Choroid plexus epithelial cell (primary cell): ENCODE measurements at regions not wholly inside any gene's neighbourhood (a gene's known extent, or its start where the extent isn't known, plus 50 kb on each side); places are given as distances from the start of the nearest gene placed in this dataset.
A peak's percentile ranks its signal among the peaks of the same experiment; 100 is the strongest.
"Not testable (repeated sequence)": the region's sequence is repeated elsewhere in the genome, so short reads cannot be mapped to it uniquely, and the experiment has no call there.

Source experiments
- DNase-seq: peaks from one replicate; pipeline ENCODE4 v3.0.0-alpha.2; 2010; ENCODE audit warnings: low read depth
- H3K4me3 ChIP-seq: 2 replicates; pipeline ENCODE4 v1.5.1; 2011; ENCODE audit warnings: low read depth, mild to moderate bottlenecking, control low read depth, low read length, moderate library complexity
- CTCF ChIP-seq: conservative IDR thresholded peaks from 2 replicates; pipeline ENCODE4 v1.5.1; 2011; ENCODE audit warnings: low read depth, mild to moderate bottlenecking, control low read depth, inconsistent platforms, low read length, moderate library complexity

GRCh38 chr6:1445650-1446330 is 56.4 kb downstream of the FOXF2 start:
- no peak overlapping the region for H3K4me3 ChIP-seq
- DNase-seq = no peak
- no peak for TF ChIP-seq CTCF

- TF ChIP-seq CTCF = no peak
- H3K4me3 ChIP-seq = no peak overlapping the region
- DNase-seq = no peak
Measured at GRCh38 chr6:1449896-1450295, 60.5 kb downstream of the FOXF2 start.

GRCh38 chr6:1453024-1453423 is 63.6 kb downstream of the FOXF2 start:
- no peak for DNase-seq
- TF ChIP-seq CTCF = no peak
- no peak overlapping the region for H3K4me3 ChIP-seq

- DNase-seq, H3K4me3 ChIP-seq: not testable (repeated sequence)
Measured at GRCh38 chr6:1456816-1457215, 67.4 kb downstream of the FOXF2 start.

GRCh38 chr6:1461207-1461606 is 71.8 kb downstream of the FOXF2 start:
- no peak overlapping the region for H3K4me3 ChIP-seq
- peak; percentile 93 for DNase-seq
- TF ChIP-seq CTCF = no peak

GRCh38 chr6:1461736-1462135 is 72.4 kb downstream of the FOXF2 start:
- TF ChIP-seq CTCF = no peak
- no peak overlapping the region for H3K4me3 ChIP-seq
- no peak for DNase-seq

- no peak overlapping the region for H3K4me3 ChIP-seq
- DNase-seq = no peak
- no peak for TF ChIP-seq CTCF
Measured at GRCh38 chr6:1463275-1463674, 73.9 kb downstream of the FOXF2 start.
